ENCODE measurements at regions not wholly inside any gene's neighbourhood (a gene's known extent, or its start where the extent isn't known, plus 50 kb on each side); places are given as distances from the start of the nearest gene placed in this dataset.

- TF ChIP-seq AFF4 (CRISPR knock-in tag; IDR thresholded peaks at IDR 0.05; ENCODE audit: borderline replicate concordance) (no peak), ZNF425 (CRISPR knock-in tag; conservative IDR thresholded peaks at IDR 0.05) (no peak), ZNF532 (CRISPR knock-in tag; IDR thresholded peaks at IDR 0.05; ENCODE audit: borderline replicate concordance) (no peak), ZMAT4 (CRISPR knock-in tag; IDR thresholded peaks at IDR 0.05) (no peak), ATF6 (CRISPR knock-in tag; IDR thresholded peaks at IDR 0.05) (no peak), AR (CRISPR knock-in tag; IDR thresholded peaks at IDR 0.05) (no peak), E2F4 (CRISPR knock-in tag; IDR thresholded peaks at IDR 0.05; ENCODE audit: borderline replicate concordance, low read depth) (no peak), ZBTB43 (CRISPR knock-in tag; IDR thresholded peaks at IDR 0.05) (no peak), SP1 (CRISPR knock-in tag; conservative IDR thresholded peaks at IDR 0.05) (no peak)
These were observed 971.4 kb downstream of the TTLL7 start (continued) for GRCh38 chr1:83027511-83027910.
